NCI-H774 (cell line): ENCODE measurements at regions not wholly inside any gene's neighbourhood (a gene's known extent, or its start where the extent isn't known, plus 50 kb on each side); places are given as distances from the start of the nearest gene placed in this dataset.

Source experiments
- DNase-seq: peaks from one replicate; lab custom pipeline; 2025; lab: John Stamatoyannopoulos, UW

- DNase-seq, result no peak
Measured at GRCh38 chr20:57804470-57805250, 94.8 kb upstream of the PMEPA1 start.

GRCh38 chr20:57803508-57804005 lies 93.7 kb upstream of the PMEPA1 start:
- DNase-seq, result no peak

- no peak for DNase-seq
Measured at GRCh38 chr20:57802765-57803507, 93.1 kb upstream of the PMEPA1 start.

GRCh38 chr20:57801581-57801980 lies 91.8 kb upstream of the PMEPA1 start:
- DNase-seq, result no peak

GRCh38 chr20:57800791-57801430 lies 91.1 kb upstream of the PMEPA1 start:
- DNase-seq, result no peak

- DNase-seq, result no peak
Measured at GRCh38 chr20:57797401-57797800, 87.6 kb upstream of the PMEPA1 start.

- no peak for DNase-seq
Measured at GRCh38 chr20:57795977-57796560, 86.3 kb upstream of the PMEPA1 start.

GRCh38 chr20:57795342-57795697 lies 85.5 kb upstream of the PMEPA1 start:
- DNase-seq, result no peak

- no peak for DNase-seq
Measured at GRCh38 chr20:57794600-57795341, 85.0 kb upstream of the PMEPA1 start.

GRCh38 chr20:57794036-57794435 lies 84.2 kb upstream of the PMEPA1 start:
- no peak for DNase-seq

GRCh38 chr20:57793421-57793820 lies 83.6 kb upstream of the PMEPA1 start:
- no peak for DNase-seq

- DNase-seq, result no peak
Measured at GRCh38 chr20:57792386-57793080, 82.7 kb upstream of the PMEPA1 start.

- DNase-seq, result no peak
Measured at GRCh38 chr20:57791966-57792365, 82.2 kb upstream of the PMEPA1 start.

- no peak for DNase-seq
Measured at GRCh38 chr20:57791178-57791962, 81.6 kb upstream of the PMEPA1 start.

- no peak for DNase-seq
Measured at GRCh38 chr20:57790176-57790575, 80.4 kb upstream of the PMEPA1 start.

GRCh38 chr20:57788936-57789613 lies 79.3 kb upstream of the PMEPA1 start:
- DNase-seq, result no peak

GRCh38 chr20:57787990-57788781 lies 78.4 kb upstream of the PMEPA1 start:
- no peak for DNase-seq

- no peak for DNase-seq
Measured at GRCh38 chr20:57787151-57787989, 77.6 kb upstream of the PMEPA1 start.
